Mammary epithelial cell (primary cell): ENCODE measurements at regions not wholly inside any gene's neighbourhood (a gene's known extent, or its start where the extent isn't known, plus 50 kb on each side); places are given as distances from the start of the nearest gene placed in this dataset.

Source experiments
- EZH2 ChIP-seq: IDR thresholded peaks from 2 replicates; pipeline ENCODE4 v1.6.1; 2012; ENCODE audit warnings: low read length, inconsistent platforms, borderline replicate concordance
- TF ChIP-seq, protein P1 (sequence below), 2 donors: IDR thresholded peaks in 1 of 2; conservative IDR thresholded peaks in 1 of 2; 2 replicates each; pipeline ENCODE4 v1.5.1; 2011 to 2012; ENCODE audit warnings: inconsistent platforms in 2 of 2, low read length in 2 of 2, mild to moderate bottlenecking in 2 of 2, control low read depth in 1 of 2, low read depth in 1 of 2; ENCODE audit not compliant: insufficient read depth in 1 of 2; ENCODE audit errors: extremely low read depth in 1 of 2

DNA sequence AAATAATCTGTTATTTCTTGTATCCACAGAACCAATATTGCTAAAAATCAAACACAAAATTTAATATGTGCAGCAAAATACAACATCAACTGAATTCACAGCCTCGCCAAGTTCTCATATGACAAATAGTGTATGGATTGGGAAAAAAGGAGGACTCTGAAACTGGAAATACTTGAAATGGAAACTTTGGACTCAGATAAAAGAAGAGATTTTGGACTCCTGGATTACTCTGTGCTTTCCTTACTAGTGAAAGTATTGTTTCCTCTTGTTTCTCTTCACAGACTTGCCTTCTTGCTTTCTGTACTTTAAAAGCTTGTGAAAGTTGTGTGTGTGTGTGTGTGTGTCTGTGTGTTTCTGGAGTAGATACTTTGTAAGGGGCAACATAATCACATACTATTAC lies 1596.3 kb downstream of the PCDH9 start:
- TF ChIP-seq, protein P1, sequence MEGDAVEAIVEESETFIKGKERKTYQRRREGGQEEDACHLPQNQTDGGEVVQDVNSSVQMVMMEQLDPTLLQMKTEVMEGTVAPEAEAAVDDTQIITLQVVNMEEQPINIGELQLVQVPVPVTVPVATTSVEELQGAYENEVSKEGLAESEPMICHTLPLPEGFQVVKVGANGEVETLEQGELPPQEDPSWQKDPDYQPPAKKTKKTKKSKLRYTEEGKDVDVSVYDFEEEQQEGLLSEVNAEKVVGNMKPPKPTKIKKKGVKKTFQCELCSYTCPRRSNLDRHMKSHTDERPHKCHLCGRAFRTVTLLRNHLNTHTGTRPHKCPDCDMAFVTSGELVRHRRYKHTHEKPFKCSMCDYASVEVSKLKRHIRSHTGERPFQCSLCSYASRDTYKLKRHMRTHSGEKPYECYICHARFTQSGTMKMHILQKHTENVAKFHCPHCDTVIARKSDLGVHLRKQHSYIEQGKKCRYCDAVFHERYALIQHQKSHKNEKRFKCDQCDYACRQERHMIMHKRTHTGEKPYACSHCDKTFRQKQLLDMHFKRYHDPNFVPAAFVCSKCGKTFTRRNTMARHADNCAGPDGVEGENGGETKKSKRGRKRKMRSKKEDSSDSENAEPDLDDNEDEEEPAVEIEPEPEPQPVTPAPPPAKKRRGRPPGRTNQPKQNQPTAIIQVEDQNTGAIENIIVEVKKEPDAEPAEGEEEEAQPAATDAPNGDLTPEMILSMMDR (conservative IDR thresholded peaks at IDR 0.05 in 1 of 2, IDR thresholded peaks at IDR 0.05 in 1 of 2; ENCODE audit: extremely low read depth in 1 of 2, insufficient read depth in 1 of 2, low read depth in 1 of 2, low read length in 2 of 2): no peak
- TF ChIP-seq EZH2: no peak
